Lower leg skin (tissue), 3 donors: ENCODE measurements at regions not wholly inside any gene's neighbourhood (a gene's known extent, or its start where the extent isn't known, plus 50 kb on each side); places are given as distances from the start of the nearest gene placed in this dataset.
"Not testable (repeated sequence)": the region's sequence is repeated elsewhere in the genome, so short reads cannot be mapped to it uniquely, and the experiment has no call there.

ENCODE experiments used
- POLR2A ChIP-seq, 2 donors: fragments of 450-650 bp; IDR thresholded peaks; one replicate each; pipeline ENCODE4 v1.6.1; 2016 to 2017; ENCODE audit warnings: antibody characterized with exemption in 2 of 2, mild to moderate bottlenecking in 1 of 2, moderate library complexity in 1 of 2
- TF ChIP-seq, protein P1 (sequence below), 3 donors: fragments of 450-650 bp; IDR thresholded peaks; one replicate each; pipeline ENCODE4 v1.5.1; 2016; ENCODE audit warnings: antibody characterized with exemption in 3 of 3, mild to moderate bottlenecking in 3 of 3, moderate library complexity in 2 of 3

DNA sequence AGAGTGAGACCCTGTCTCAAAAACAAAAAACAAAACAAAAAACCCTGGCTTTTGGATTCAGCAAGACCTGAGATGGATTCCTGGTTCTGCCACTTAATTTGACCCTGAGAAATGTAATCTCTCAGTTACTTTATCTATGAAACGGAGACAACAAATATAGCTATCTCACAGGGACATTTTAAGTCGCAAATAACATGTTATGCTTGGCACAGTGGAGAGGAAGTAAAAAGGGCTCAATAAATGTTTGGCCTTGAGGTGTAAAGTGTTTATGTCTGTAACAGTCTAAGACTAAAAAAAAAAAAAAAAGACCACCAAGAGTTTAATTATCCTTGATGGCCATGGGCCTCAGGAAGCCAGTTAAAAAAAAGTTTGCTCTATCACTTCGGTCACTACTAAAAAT is 116.0 kb upstream of the VOPP1 start:
- TF ChIP-seq, protein P1, sequence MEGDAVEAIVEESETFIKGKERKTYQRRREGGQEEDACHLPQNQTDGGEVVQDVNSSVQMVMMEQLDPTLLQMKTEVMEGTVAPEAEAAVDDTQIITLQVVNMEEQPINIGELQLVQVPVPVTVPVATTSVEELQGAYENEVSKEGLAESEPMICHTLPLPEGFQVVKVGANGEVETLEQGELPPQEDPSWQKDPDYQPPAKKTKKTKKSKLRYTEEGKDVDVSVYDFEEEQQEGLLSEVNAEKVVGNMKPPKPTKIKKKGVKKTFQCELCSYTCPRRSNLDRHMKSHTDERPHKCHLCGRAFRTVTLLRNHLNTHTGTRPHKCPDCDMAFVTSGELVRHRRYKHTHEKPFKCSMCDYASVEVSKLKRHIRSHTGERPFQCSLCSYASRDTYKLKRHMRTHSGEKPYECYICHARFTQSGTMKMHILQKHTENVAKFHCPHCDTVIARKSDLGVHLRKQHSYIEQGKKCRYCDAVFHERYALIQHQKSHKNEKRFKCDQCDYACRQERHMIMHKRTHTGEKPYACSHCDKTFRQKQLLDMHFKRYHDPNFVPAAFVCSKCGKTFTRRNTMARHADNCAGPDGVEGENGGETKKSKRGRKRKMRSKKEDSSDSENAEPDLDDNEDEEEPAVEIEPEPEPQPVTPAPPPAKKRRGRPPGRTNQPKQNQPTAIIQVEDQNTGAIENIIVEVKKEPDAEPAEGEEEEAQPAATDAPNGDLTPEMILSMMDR (IDR thresholded peaks at IDR 0.05) = not testable (repeated sequence)
- not testable (repeated sequence) for TF ChIP-seq POLR2A (IDR thresholded peaks at IDR 0.05)
